ENCODE measurements at regions not wholly inside any gene's neighbourhood (a gene's known extent, or its start where the extent isn't known, plus 50 kb on each side); places are given as distances from the start of the nearest gene placed in this dataset.

DNA sequence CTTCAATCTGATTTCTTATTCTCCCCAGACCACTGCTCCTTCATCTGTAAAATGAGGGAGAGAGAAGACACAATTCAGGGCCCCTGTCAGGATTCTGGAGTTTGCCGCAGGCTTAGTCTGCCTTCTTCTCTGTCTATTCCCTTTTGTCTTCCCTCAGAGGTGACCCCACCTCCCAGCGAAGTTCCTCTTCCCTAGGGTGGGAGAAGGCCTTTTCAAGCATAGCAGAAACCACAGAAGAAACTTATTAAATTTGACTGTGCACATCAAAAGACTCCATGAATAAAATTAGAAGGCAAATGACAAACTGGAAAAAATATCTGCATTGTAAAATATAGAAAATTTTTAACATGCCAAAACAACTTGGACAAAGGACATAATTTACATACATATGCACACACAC, 148.8 kb downstream of the HNRNPD start:
- no peak overlapping the region for H3K4me3 ChIP-seq
- no peak for DNase-seq
- H3K36me3 ChIP-seq = no peaks in the 10 kb centered on the region; the same call in 1 of the 2 replicates
- no peak overlapping the region for H3K27ac ChIP-seq
- H3K9me3 ChIP-seq (replicated peaks) = no peaks in the 10 kb centered on the region
- H3K4me1 ChIP-seq = no peaks in the 10 kb centered on the region
- peaks cover 5% of the 10 kb centered on the region; the same call in 1 of the 2 replicates for H3K27me3 ChIP-seq

DNA sequence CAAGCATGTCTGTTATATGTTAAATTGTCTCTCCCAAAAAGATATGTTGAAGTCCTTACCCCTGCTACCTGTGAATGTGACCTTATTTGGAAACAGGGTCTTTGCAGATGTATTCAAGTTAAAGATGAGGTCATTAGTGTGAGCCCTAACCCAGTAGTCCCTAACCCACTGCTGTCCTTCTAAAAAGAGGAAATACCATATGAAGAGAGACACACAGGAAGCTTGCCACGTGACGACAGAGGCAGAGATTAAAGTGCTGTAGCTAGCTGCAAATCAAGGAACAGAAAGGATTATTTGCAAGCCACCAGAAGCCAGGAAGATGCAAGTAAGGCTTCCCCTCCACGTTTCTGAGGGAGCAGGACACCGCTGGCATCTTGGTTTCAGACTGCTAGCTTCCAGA, 150.1 kb downstream of the HNRNPD start:
- Histone ChIP-seq H3K9me3 (replicated peaks) (no peaks in the 10 kb centered on the region), H3K4me3 (no peak overlapping the region), H3K27ac (no peak overlapping the region), H3K27me3 (peaks cover 3% of the 10 kb centered on the region; the same call in 1 of the 2 replicates), H3K36me3 (no peaks in the 10 kb centered on the region; the same call in 1 of the 2 replicates), H3K4me1 (no peaks in the 10 kb centered on the region)
- DNase-seq = peak in 1 of 2 experiments; percentile 12

DNA sequence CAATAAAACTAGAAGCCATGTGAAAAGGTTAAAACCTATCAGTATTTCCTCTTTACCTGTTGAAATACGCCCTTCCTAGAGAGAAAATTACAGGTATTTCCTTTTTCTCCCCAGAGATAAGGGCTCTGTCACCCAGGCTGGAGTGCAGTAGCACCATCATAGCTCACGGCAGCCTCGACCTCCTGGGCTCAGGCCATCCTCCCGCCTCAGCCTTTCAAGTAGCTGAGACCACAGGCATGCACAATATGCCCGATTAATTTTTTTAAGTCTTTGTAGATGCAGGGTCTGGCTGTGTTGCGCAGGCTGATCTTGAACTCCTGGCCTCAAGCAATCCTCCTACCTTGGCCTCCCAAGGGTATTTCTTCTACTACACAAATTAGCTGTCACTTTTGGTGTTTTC, 154.4 kb downstream of the HNRNPD start:
- DNase-seq = no peak
- Histone ChIP-seq H3K27ac (no peak overlapping the region), H3K4me1 (no peaks in the 10 kb centered on the region), H3K36me3 (no peaks in the 10 kb centered on the region; the same call in 1 of the 2 replicates), H3K9me3 (replicated peaks) (no peaks in the 10 kb centered on the region), H3K4me3 (no peak overlapping the region), H3K27me3 (peaks cover 3% of the 10 kb centered on the region; the same call in 1 of the 2 replicates)

DNA sequence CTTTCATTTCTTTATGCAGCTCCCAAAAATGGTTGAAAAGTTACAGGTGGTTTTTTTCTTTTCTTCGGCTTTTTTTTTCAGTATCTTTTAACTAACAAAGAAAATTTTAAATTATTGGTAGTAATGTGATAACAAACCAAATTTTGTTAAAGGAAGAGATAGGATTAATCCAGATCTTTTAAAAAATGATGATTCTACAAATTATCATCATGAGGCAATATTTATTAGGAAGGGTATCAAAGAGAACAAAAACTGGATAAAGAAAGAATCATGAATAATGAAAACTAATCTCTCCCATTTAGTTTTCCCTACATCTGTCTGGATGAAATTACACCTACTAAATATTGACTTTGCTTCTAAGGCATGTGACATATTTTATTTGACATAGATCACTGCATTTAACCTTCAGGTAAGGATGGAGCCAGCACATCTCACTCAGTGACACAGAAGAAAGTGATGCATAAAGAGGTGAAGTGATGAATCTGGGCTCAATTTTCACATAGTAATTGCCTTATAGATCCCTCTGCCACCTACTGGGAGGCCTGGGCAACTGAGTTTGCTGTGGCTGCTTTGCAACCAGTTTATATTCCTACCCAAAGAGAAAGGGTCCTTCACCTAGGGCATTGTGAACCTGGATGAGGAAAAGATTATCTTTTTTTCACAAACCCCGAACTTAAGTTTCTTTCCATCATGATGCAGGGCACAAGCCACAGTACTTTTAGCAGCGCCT, 155.6 kb downstream of the HNRNPD start:
- no peaks in the 10 kb centered on the region for H3K4me1 ChIP-seq
- H3K36me3 ChIP-seq = no peaks in the 10 kb centered on the region
- H3K9me3 ChIP-seq (replicated peaks) = no peaks in the 10 kb centered on the region
- no peak overlapping the region for H3K4me3 ChIP-seq
- H3K27ac ChIP-seq = no peak overlapping the region
- H3K27me3 ChIP-seq = peaks cover 3% of the 10 kb centered on the region; the same call in 1 of the 2 replicates
- peak in 1 of 2 experiments; percentile 6 for DNase-seq

DNA sequence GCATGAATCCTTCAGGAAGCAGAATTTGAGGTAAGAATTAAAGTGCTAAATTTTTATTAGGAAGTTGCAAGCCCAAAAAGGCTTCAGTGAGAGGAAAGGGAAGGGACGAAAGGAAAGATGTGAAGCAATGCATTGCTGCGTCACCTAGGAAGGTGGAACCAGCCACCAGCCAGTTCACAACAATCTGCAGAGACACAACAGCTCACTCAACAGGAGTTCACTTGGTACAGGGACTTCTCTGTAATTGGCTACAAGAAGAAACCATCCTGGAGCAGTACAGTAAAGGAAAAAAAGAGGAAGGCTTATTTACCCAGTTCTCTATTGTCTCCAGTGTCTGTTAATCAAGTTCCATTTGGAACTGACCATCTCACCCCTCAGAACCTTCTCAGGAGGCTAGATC, 157.6 kb downstream of the HNRNPD start:
- no peaks in the 10 kb centered on the region for H3K9me3 ChIP-seq (replicated peaks)
- peaks cover 3% of the 10 kb centered on the region; the same call in 1 of the 2 replicates for H3K27me3 ChIP-seq
- no peak for DNase-seq
- no peaks in the 10 kb centered on the region for H3K36me3 ChIP-seq
- H3K27ac ChIP-seq = no peak overlapping the region
- no peaks in the 10 kb centered on the region for H3K4me1 ChIP-seq
- H3K4me3 ChIP-seq = no peak overlapping the region

DNA sequence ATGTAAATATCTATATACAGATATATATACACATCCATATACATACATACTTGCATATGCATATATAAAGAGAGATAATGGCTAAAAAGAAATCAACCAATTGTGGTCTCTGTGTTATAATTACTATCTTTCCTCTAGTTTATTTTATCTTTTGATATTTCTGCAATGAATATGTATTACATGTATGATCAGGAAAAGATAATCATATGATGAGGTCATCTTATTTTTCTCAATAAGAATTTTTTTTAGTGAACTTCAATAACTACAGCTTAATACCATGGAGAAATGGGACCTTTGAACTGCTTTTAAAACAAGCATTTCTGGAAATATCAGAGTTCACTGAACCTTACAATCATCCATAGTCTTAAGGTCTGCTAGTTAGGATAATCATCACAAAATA, 158.0 kb downstream of the HNRNPD start:
- Histone ChIP-seq H3K4me3 (no peak overlapping the region), H3K9me3 (replicated peaks) (no peaks in the 10 kb centered on the region), H3K27ac (no peak overlapping the region), H3K4me1 (no peaks in the 10 kb centered on the region), H3K36me3 (no peaks in the 10 kb centered on the region), H3K27me3 (peaks cover 3% of the 10 kb centered on the region; the same call in 1 of the 2 replicates)
- no peak for DNase-seq

DNA sequence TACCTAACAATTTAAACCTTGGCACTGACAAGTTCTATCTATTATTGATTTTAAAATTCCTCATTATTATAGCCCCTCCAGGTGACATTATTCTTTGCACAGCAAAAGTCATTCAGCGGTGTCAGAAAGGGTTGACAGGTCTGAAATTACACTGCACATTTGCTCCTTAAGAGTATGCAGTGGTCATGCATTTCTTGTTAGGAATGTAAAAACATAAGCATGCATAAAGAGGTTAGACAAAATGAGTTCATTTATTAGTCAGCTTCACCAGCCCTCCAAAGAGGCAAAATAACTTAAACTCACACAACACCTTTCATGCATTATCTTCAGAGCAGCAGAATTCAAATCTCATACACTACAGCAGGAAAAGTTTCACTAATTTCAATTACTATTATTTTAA, 158.8 kb downstream of the HNRNPD start:
- H3K4me1 ChIP-seq = no peaks in the 10 kb centered on the region
- no peaks in the 10 kb centered on the region for H3K36me3 ChIP-seq
- no peak overlapping the region for H3K4me3 ChIP-seq
- H3K27ac ChIP-seq = no peak overlapping the region
- peaks cover 3% of the 10 kb centered on the region; the same call in 1 of the 2 replicates for H3K27me3 ChIP-seq
- no peak for DNase-seq
- H3K9me3 ChIP-seq (replicated peaks) = no peaks in the 10 kb centered on the region

DNA sequence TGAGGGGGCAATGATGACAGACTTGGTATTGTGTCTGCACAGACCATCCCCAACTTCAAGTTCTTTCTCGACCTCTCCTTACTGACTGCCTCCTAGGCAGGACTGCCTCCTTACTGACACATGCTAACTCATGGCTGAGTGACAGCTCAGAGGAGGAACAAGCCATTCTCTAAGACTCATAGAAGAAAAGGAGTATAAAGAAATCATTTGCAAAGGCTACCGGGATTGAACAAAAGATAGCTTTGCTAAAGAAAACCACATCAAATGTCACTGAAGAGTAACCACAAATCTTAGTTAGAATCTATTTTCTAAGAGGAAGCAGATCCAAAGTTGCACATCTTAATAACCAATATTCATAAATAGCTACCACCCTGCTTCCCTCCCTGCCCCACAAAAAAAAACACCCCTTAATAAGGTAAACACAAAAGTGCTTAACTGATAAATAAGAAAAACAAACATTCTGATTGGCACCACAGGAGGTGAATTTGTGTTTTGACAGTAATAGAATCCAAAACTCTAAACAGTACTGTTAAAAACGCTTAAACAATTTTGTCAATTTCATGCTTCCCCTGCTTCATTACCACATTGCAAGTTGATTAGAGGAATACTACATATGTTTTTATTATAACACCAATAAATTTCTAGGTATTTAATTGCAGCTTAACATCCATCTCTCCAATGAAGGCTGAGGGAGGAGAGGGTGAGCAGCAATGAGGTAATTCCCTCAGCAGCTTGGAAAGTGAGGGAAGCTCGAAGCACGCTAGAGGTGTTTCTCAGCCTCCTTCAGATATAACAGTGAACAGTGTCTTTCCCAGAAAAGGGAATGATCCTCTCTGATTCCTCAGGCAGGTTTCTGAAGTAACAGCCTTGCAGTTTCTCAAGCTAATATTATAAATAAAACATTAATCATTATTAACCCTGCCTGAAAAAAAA, 160.0 kb downstream of the HNRNPD start:
- no peak for DNase-seq
- no peaks in the 10 kb centered on the region for H3K9me3 ChIP-seq (replicated peaks)
- H3K27ac ChIP-seq = no peak overlapping the region
- no peak overlapping the region for H3K4me3 ChIP-seq
- no peaks in the 10 kb centered on the region for H3K36me3 ChIP-seq
- H3K27me3 ChIP-seq = no peaks in the 10 kb centered on the region
- H3K4me1 ChIP-seq = no peaks in the 10 kb centered on the region

DNA sequence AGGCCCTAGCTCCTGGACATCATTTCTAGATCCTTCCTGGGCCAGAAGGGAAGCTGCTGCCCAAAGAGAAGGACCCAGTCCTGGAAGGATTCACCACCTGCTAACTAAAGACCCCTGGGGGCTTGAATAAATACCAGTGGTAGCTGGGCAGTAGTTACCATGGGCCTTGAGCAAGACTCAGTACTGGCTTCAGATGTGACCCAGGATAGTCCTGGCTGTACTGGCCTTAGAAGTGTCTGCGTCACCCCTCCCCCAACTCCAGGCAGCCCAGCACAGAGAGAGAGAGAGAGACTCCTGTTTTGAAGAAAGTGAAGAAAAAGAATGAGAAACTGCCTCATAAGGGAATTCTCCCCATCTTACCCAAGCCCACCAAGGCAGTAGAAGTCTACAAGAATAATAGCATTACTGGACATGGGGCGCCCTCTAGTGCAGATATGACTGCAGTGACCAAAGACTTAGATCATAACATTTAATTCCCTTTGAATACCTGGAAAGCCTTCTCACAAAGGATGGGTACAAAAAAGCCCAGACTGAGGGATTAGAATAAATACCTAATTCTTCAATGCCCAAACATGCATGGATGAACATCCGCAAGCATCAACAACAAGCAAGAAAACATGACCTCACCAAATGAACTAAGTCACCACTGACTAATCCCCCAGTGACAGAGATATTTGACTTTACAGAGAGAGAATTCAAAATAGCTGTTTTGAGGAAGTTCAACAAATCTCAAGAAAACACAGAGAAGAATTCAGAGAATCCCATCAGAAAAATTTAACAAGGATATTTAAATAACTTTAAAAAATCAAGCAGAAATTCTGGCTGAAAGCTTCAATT, 171.8 kb downstream of the HNRNPD start:
- H3K4me3 ChIP-seq = no peak overlapping the region
- 0 out of 2 replicates have a peak, but pooled peaks cover 3% of the 10 kb centered on the region for H3K27me3 ChIP-seq
- no peaks in the 10 kb centered on the region for H3K9me3 ChIP-seq (replicated peaks)
- peak; percentile 65 to 86 for DNase-seq
- no peak overlapping the region for H3K27ac ChIP-seq
- H3K36me3 ChIP-seq = no peaks in the 10 kb centered on the region
- no peaks in the 10 kb centered on the region for H3K4me1 ChIP-seq

DNA sequence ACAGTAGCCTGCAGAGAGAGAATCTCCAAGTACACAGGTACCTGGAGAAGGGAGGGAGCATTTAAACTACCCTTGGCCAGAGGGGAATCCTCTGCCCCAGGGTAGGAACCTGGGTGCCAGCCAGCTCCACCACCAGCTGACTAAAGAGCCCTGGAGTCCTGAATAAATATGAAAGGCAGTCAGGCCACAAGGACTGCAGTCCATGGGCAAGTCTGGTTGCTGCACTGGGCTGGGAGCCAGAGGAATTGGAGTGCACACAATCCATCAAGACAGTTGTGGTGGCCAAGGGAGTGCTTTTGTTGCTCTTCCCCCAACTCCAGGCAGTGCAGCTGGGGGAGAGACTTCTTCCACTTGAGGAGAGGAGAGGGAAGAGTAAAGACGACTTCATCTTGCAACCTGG, 172.5 kb downstream of the HNRNPD start:
- H3K4me3 ChIP-seq = no peak overlapping the region
- no peaks in the 10 kb centered on the region for H3K9me3 ChIP-seq (replicated peaks)
- peak; percentile 9 to 15 for DNase-seq
- H3K27me3 ChIP-seq = 0 out of 2 replicates have a peak, but pooled peaks cover 7% of the 10 kb centered on the region
- no peaks in the 10 kb centered on the region for H3K36me3 ChIP-seq
- H3K4me1 ChIP-seq = no peaks in the 10 kb centered on the region
- no peak overlapping the region for H3K27ac ChIP-seq

DNA sequence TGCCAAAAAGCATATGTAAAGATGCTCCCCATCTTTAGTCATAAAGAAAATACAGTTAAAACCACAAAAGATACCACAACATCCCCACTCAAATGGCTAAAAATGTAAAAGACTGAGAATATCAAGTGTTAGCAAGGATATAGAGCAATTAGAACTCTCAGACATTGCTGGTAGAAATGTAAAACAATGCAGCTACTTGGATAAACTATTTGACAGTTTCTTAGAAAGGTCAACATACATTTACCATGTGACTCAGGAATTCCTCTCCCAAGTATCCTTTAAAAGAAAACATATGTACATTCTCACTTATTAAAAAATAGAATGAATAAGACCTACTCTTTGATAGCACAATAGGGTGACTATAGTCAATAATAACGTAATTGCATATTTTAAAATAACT, 173.7 kb downstream of the HNRNPD start:
- Histone ChIP-seq H3K27ac (no peak overlapping the region), H3K4me1 (no peaks in the 10 kb centered on the region), H3K4me3 (no peak overlapping the region), H3K9me3 (replicated peaks) (no peaks in the 10 kb centered on the region), H3K27me3 (0 out of 2 replicates have a peak, but pooled peaks cover 6% of the 10 kb centered on the region), H3K36me3 (no peaks in the 10 kb centered on the region)
- DNase-seq = no peak

DNA sequence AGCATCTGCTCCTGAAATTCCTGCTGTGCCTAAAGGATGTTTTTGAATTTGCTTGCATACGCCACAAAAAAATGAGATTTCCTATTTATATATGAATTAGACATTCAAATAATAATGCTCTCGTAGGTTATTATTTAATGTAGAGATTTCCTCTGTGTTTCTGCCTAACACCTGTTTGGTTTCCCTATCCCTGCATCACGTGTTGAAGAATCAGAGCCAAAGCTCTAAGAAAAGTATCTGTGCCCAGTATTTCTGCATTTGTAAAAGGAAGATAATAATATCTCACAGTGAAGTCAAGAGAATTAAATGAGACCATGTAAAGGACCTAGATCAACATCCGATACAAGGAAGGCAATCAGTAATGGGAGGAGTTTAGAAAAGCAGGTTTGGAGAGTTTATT, 179.5 kb downstream of the HNRNPD start:
- no peaks in the 10 kb centered on the region for H3K4me1 ChIP-seq
- H3K27me3 ChIP-seq = 0 out of 2 replicates have a peak, but pooled peaks cover 6% of the 10 kb centered on the region
- no peak for DNase-seq
- no peaks in the 10 kb centered on the region for H3K36me3 ChIP-seq
- no peaks in the 10 kb centered on the region for H3K9me3 ChIP-seq (replicated peaks)
- H3K27ac ChIP-seq = no peak overlapping the region
- no peak overlapping the region for H3K4me3 ChIP-seq

DNA sequence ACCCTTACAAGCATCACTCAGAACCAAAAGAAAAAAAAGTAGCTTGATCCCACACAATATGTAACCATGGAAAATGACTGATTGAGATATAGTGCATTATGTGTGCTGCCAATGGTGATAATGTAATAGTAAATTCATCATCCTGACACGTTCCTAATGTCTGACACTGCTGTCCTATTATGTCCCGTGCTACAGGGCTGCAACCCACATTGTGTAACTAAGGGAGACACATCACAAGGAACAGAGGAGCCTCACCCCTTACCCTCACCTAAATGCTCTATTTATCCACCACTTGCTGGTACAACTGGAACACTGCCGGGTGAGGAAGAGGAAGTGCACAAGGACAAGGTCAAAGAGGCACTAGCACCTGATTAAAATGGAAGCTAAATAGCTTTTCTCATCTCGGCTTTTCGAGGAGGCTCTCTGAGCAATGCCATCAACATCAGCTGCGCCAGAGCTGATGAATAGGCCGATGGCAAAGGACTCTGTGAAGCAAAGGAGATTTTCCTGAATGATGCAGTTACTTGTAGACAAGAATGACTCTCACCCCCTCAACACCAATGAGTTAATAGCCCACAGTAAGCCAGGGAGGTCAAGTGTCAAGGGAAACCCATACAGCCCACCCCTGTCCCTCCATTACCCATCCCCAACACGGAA, 181.6 kb downstream of the HNRNPD start:
- Histone ChIP-seq H3K27ac (no peak overlapping the region), H3K4me3 (no peak overlapping the region), H3K9me3 (replicated peaks) (no peaks in the 10 kb centered on the region), H3K4me1 (no peaks in the 10 kb centered on the region), H3K36me3 (no peaks in the 10 kb centered on the region), H3K27me3 (0 out of 2 replicates have a peak, but pooled peaks cover 6% of the 10 kb centered on the region)
- DNase-seq = no peak

DNA sequence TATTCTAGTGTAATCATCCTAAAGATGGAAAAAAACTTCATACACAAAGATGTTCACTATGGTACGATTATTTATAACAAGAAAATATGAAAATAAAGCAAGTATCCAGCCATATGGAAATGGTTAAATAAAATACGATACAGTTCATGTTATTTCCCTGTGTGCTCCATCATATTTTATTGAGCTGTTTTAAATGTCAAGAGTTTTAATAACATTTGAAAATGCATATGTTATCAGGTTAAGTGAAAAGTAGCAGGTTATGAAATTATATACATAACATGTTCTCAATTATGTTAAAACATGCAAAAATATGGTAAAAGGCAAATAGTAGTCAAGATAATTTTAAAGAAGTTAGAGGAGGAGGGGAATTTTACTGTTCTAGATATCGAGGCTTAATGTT, 192.0 kb downstream of the HNRNPD start:
- Histone ChIP-seq H3K9me3 (replicated peaks) (no peaks in the 10 kb centered on the region), H3K4me1 (no peaks in the 10 kb centered on the region), H3K27me3 (peaks cover 3% of the 10 kb centered on the region; the same call in 1 of the 2 replicates), H3K4me3 (no peak overlapping the region), H3K27ac (no peak overlapping the region), H3K36me3 (no peaks in the 10 kb centered on the region)
- no peak for DNase-seq
